Gastroesophageal sphincter (tissue), 4 donors: ENCODE measurements at regions not wholly inside any gene's neighbourhood (a gene's known extent, or its start where the extent isn't known, plus 50 kb on each side); places are given as distances from the start of the nearest gene placed in this dataset.

Experiments used
- ATAC-seq: fragments of 150-250 bp; one replicate; pipeline ENCODE4 v1.9.1; 2016; ENCODE audit warnings: mild to moderate bottlenecking, moderate library complexity
- H3K27ac ChIP-seq, 4 donors: fragments of 200-600 bp; sonication (generic) in 3 of 4; 1 replicate in 3 of 4; 2 replicates in 1 of 4; pipeline ENCODE4 v1.5.1; 2016 to 2019
- H3K27me3 ChIP-seq: fragments of 200-600 bp; sonication (generic); one replicate; pipeline ENCODE4 v1.5.1; 2019
- H3K36me3 ChIP-seq, 2 donors: fragments of 200-600 bp; sonication (generic); one replicate each; pipeline ENCODE4 v1.5.1; 2019; ENCODE audit warnings: control low read depth in 1 of 2
- H3K4me1 ChIP-seq, 3 donors: fragments of 200-600 bp; sonication (generic); 1 replicate in 2 of 3; 2 replicates in 1 of 3; pipeline ENCODE4 v1.5.1; 2016 to 2019; ENCODE audit warnings: control low read depth in 2 of 3
- H3K4me3 ChIP-seq, 2 donors: fragments of 200-600 bp; sonication (generic); one replicate each; pipeline ENCODE4 v1.5.1; 2019; ENCODE audit warnings: mild to moderate bottlenecking in 1 of 2, moderate library complexity in 1 of 2
- H3K9me3 ChIP-seq, 3 donors: fragments of 200-600 bp; sonication (generic); one replicate each; pipeline ENCODE4 v1.5.1; 2017 to 2019; ENCODE audit warnings: control low read depth in 2 of 3
- CTCF ChIP-seq, 4 experiments: fragments of 200-600 bp in 2 of 4; fragments of 450-650 bp in 2 of 4; sonication (generic) in 1 of 4; IDR thresholded peaks; one replicate each; pipeline ENCODE4 v1.5.1; 2017 to 2019; ENCODE audit warnings: antibody characterized with exemption in 4 of 4, mild to moderate bottlenecking in 2 of 4, moderate library complexity in 2 of 4
- EP300 ChIP-seq: sonication (generic); formaldehyde crosslinking; IDR thresholded peaks from one replicate; pipeline ENCODE4 v1.6.1; 2017; ENCODE audit warnings: antibody characterized with exemption, mild to moderate bottlenecking
- POLR2A ChIP-seq, 2 donors: fragments of 450-650 bp; IDR thresholded peaks; one replicate each; pipeline ENCODE4 v1.6.1; 2017; ENCODE audit warnings: antibody characterized with exemption in 2 of 2, mild to moderate bottlenecking in 2 of 2, moderate library complexity in 1 of 2
- POLR2AphosphoS5 ChIP-seq: sonication (generic); formaldehyde crosslinking; IDR thresholded peaks from one replicate; pipeline ENCODE4 v1.6.1; 2017; ENCODE audit warnings: antibody characterized with exemption
- WGBS, 2 donors: methylation state at CpG; one replicate each; pipeline ENCODE4 v1.1.5; 2018; ENCODE audit warnings: low coverage in 1 of 2; 5-methylcytosine and 5-hydroxymethylcytosine counted together

GRCh38 chr6:91376686-91377085 is 789.8 kb upstream of the MAP3K7 start:
- TF ChIP-seq POLR2A (IDR thresholded peaks at IDR 0.05) (no peak), CTCF (IDR thresholded peaks at IDR 0.05) (no peak), POLR2AphosphoS5 (no peak), EP300 (no peak)
- no peak for ATAC-seq
- Histone ChIP-seq H3K27ac (no peak overlapping the region), H3K4me3 (no peak overlapping the region), H3K9me3 (no peaks in the 10 kb centered on the region), H3K36me3 (no peaks in the 10 kb centered on the region), H3K27me3 (no peaks in the 10 kb centered on the region), H3K4me1 (no peaks in the 10 kb centered on the region)
- 62 to 72% methylated on average over 3 to 4 of the region's 4 CpGs for WGBS, 2 donors

- no peaks in the 10 kb centered on the region for H3K4me1 ChIP-seq
- TF ChIP-seq POLR2AphosphoS5 (no peak), EP300 (no peak), POLR2A (IDR thresholded peaks at IDR 0.05) (no peak), CTCF (IDR thresholded peaks at IDR 0.05) (no peak)
- WGBS, 2 donors: 57 to 80% methylated on average over 1 to 3 of the region's 3 CpGs
- no peak overlapping the region for H3K4me3 ChIP-seq
- no peaks in the 10 kb centered on the region for H3K36me3 ChIP-seq
- no peaks in the 10 kb centered on the region for H3K27me3 ChIP-seq
- no peak overlapping the region for H3K27ac ChIP-seq
- no peak for ATAC-seq
- H3K9me3 ChIP-seq: peaks cover 0 to 7% (median 0%) of the 10 kb centered on the region in 3 donors
Observed at GRCh38 chr6:91366781-91367180, 779.9 kb upstream of the MAP3K7 start.

- H3K27ac ChIP-seq: no peak overlapping the region
Observed at GRCh38 chr6:91358986-91359385, 772.1 kb upstream of the MAP3K7 start.

GRCh38 chr6:91352878-91353277 is 766.0 kb upstream of the MAP3K7 start:
- WGBS, 2 donors: 36 to 54% methylated on average over 4 of the region's 4 CpGs
- no peak overlapping the region for H3K27ac ChIP-seq
- no peaks in the 10 kb centered on the region for H3K27me3 ChIP-seq

More at GRCh38 chr6:91358986-91359385, 772.1 kb upstream of the MAP3K7 start:
- Histone ChIP-seq H3K4me3 (no peak overlapping the region), H3K36me3 (no peaks in the 10 kb centered on the region), H3K4me1 (no peaks in the 10 kb centered on the region), H3K27me3 (no peaks in the 10 kb centered on the region), H3K9me3 (no peaks in the 10 kb centered on the region)
- ATAC-seq: no peak
- no peak for TF ChIP-seq POLR2AphosphoS5
- no peak for TF ChIP-seq POLR2A (IDR thresholded peaks at IDR 0.05)

GRCh38 chr6:91352321-91352720 is 765.4 kb upstream of the MAP3K7 start:
- Histone ChIP-seq H3K36me3 (no peaks in the 10 kb centered on the region), H3K4me3 (no peak overlapping the region), H3K27ac (no peak overlapping the region), H3K27me3 (no peaks in the 10 kb centered on the region), H3K4me1 (no peaks in the 10 kb centered on the region), H3K9me3 (no peaks in the 10 kb centered on the region)
- ATAC-seq: no peak
- TF ChIP-seq POLR2AphosphoS5 (no peak), POLR2A (IDR thresholded peaks at IDR 0.05) (no peak), CTCF (IDR thresholded peaks at IDR 0.05) (no peak), EP300 (no peak)
- WGBS, 2 donors: 73 to 79% methylated on average over 3 of the region's 3 CpGs

More at GRCh38 chr6:91352878-91353277, 766.0 kb upstream of the MAP3K7 start:
- H3K36me3 ChIP-seq: no peaks in the 10 kb centered on the region
- TF ChIP-seq POLR2AphosphoS5 (no peak), EP300 (no peak), CTCF (IDR thresholded peaks at IDR 0.05) (no peak), POLR2A (IDR thresholded peaks at IDR 0.05) (no peak)
- peak; percentile 60 for ATAC-seq
- H3K4me1 ChIP-seq: no peaks in the 10 kb centered on the region
- H3K9me3 ChIP-seq: no peaks in the 10 kb centered on the region
- H3K4me3 ChIP-seq: no peak overlapping the region
